Right renal pelvis (tissue), 4 donors: ENCODE measurements at regions not wholly inside any gene's neighbourhood (a gene's known extent, or its start where the extent isn't known, plus 50 kb on each side); places are given as distances from the start of the nearest gene placed in this dataset.

ENCODE experiments used
- DNase-seq, 4 donors: peaks; one replicate each; pipeline ENCODE4 v3.0.0-alpha.2; 2013; ENCODE audit warnings: low read depth in 4 of 4, low spot score in 3 of 4, missing footprints in 1 of 4

- no peak for DNase-seq
Observed at GRCh38 chr9:135413086-135413375, 66.6 kb upstream of the PPP1R26 start.

GRCh38 chr9:135413461-135413860, 66.1 kb upstream of the PPP1R26 start:
- DNase-seq: no peak

- no peak for DNase-seq
Observed at GRCh38 chr9:135414293-135414692, 65.3 kb upstream of the PPP1R26 start.

GRCh38 chr9:135415586-135415985, 64.0 kb upstream of the PPP1R26 start:
- no peak for DNase-seq

- no peak for DNase-seq
Observed at GRCh38 chr9:135416664-135417290, 62.8 kb upstream of the PPP1R26 start.

GRCh38 chr9:135418161-135418560, 61.4 kb upstream of the PPP1R26 start:
- no peak for DNase-seq

- no peak for DNase-seq
Observed at GRCh38 chr9:135419106-135419505, 60.5 kb upstream of the PPP1R26 start.

GRCh38 chr9:135422341-135422944, 57.1 kb upstream of the PPP1R26 start:
- DNase-seq: no peak

GRCh38 chr9:135423725-135424124, 55.9 kb upstream of the PPP1R26 start:
- no peak for DNase-seq
